HG03457 (cell line): ENCODE measurements at regions not wholly inside any gene's neighbourhood (a gene's known extent, or its start where the extent isn't known, plus 50 kb on each side); places are given as distances from the start of the nearest gene placed in this dataset.
"Not testable (repeated sequence)": the region's sequence is repeated elsewhere in the genome, so short reads cannot be mapped to it uniquely, and the experiment has no call there.

Source experiments
- ATAC-seq: cut with Tn5 transposase; IDR thresholded peaks from one replicate; pipeline ENCODE4 v1.9.1; 2021; ENCODE audit warnings: moderate number of reproducible peaks; ENCODE audit not compliant: unreplicated experiment

GRCh38 chr12:46711756-46712155, 114.0 kb downstream of the SLC38A4 start:
- no peak for ATAC-seq

- ATAC-seq: no peak
These were observed 115.6 kb downstream of the SLC38A4 start for GRCh38 chr12:46710125-46710743.

GRCh38 chr12:46702581-46703344, 123.0 kb downstream of the SLC38A4 start:
- no peak for ATAC-seq

- ATAC-seq: no peak
These were observed 124.4 kb downstream of the SLC38A4 start for GRCh38 chr12:46701356-46701755.

- ATAC-seq: no peak
These were observed 125.8 kb downstream of the SLC38A4 start for GRCh38 chr12:46699986-46700385.

- no peak for ATAC-seq
These were observed 127.8 kb downstream of the SLC38A4 start for GRCh38 chr12:46698003-46698402.

GRCh38 chr12:46693518-46693917, 132.3 kb downstream of the SLC38A4 start:
- ATAC-seq: no peak

- no peak for ATAC-seq
These were observed 132.8 kb downstream of the SLC38A4 start for GRCh38 chr12:46693034-46693433.

- ATAC-seq: no peak
These were observed 133.2 kb downstream of the SLC38A4 start for GRCh38 chr12:46692606-46693005.

GRCh38 chr12:46686267-46686942, 139.4 kb downstream of the SLC38A4 start:
- no peak for ATAC-seq

- not testable (repeated sequence) for ATAC-seq
These were observed 141.6 kb downstream of the SLC38A4 start for GRCh38 chr12:46684243-46684642.

- ATAC-seq: no peak
These were observed 143.6 kb downstream of the SLC38A4 start for GRCh38 chr12:46682148-46682547.

GRCh38 chr12:46680506-46680905, 145.3 kb downstream of the SLC38A4 start:
- no peak for ATAC-seq

GRCh38 chr12:46679754-46680153, 146.0 kb downstream of the SLC38A4 start:
- no peak for ATAC-seq

GRCh38 chr12:46678426-46678825, 147.4 kb downstream of the SLC38A4 start:
- no peak for ATAC-seq

GRCh38 chr12:46677749-46678148, 148.0 kb downstream of the SLC38A4 start:
- ATAC-seq: no peak

- no peak for ATAC-seq
These were observed 148.8 kb downstream of the SLC38A4 start for GRCh38 chr12:46676797-46677520.

GRCh38 chr12:46676396-46676795, 149.4 kb downstream of the SLC38A4 start:
- ATAC-seq: no peak

- no peak for ATAC-seq
These were observed 150.1 kb downstream of the SLC38A4 start for GRCh38 chr12:46675736-46676135.

GRCh38 chr12:46674800-46675199, 151.0 kb downstream of the SLC38A4 start:
- ATAC-seq: no peak

GRCh38 chr12:46674129-46674528, 151.7 kb downstream of the SLC38A4 start:
- ATAC-seq: no peak
